GM18907 (cell line): ENCODE measurements at regions not wholly inside any gene's neighbourhood (a gene's known extent, or its start where the extent isn't known, plus 50 kb on each side); places are given as distances from the start of the nearest gene placed in this dataset.
"Not testable (repeated sequence)": the region's sequence is repeated elsewhere in the genome, so short reads cannot be mapped to it uniquely, and the experiment has no call there.

ENCODE experiments used
- ATAC-seq: cut with Tn5 transposase; IDR thresholded peaks from one replicate; pipeline ENCODE4 v1.9.1; 2021; ENCODE audit warnings: mild to moderate bottlenecking, moderate library complexity; ENCODE audit not compliant: unreplicated experiment

GRCh38 chr7:4519819-4520520, 162.1 kb upstream of the FOXK1 start:
- ATAC-seq = no peak

- no peak for ATAC-seq
Measured at GRCh38 chr7:4523219-4523618, 158.9 kb upstream of the FOXK1 start.

GRCh38 chr7:4523873-4524272, 158.2 kb upstream of the FOXK1 start:
- ATAC-seq = no peak

GRCh38 chr7:4525884-4526283, 156.2 kb upstream of the FOXK1 start:
- ATAC-seq = no peak

- ATAC-seq = no peak
Measured at GRCh38 chr7:4527988-4528636, 154.0 kb upstream of the FOXK1 start.

GRCh38 chr7:4531236-4531635, 150.9 kb upstream of the FOXK1 start:
- ATAC-seq = no peak

GRCh38 chr7:4533339-4533738, 148.8 kb upstream of the FOXK1 start:
- ATAC-seq = not testable (repeated sequence)

GRCh38 chr7:4549681-4550080, 132.4 kb upstream of the FOXK1 start:
- no peak for ATAC-seq

- ATAC-seq = no peak
Measured at GRCh38 chr7:4550117-4550516, 132.0 kb upstream of the FOXK1 start.

- no peak for ATAC-seq
Measured at GRCh38 chr7:4552985-4553384, 129.1 kb upstream of the FOXK1 start.

GRCh38 chr7:4556868-4557793, 125.0 kb upstream of the FOXK1 start:
- no peak for ATAC-seq

GRCh38 chr7:4561795-4562194, 120.3 kb upstream of the FOXK1 start:
- ATAC-seq = no peak

GRCh38 chr7:4566714-4567113, 115.4 kb upstream of the FOXK1 start:
- ATAC-seq = no peak

- no peak for ATAC-seq
Measured at GRCh38 chr7:4574851-4575250, 107.2 kb upstream of the FOXK1 start.

GRCh38 chr7:4575254-4575653, 106.8 kb upstream of the FOXK1 start:
- ATAC-seq = no peak

- ATAC-seq = no peak
Measured at GRCh38 chr7:4602905-4603842, 78.9 kb upstream of the FOXK1 start.

- ATAC-seq = no peak
Measured at GRCh38 chr7:4603843-4604231, 78.3 kb upstream of the FOXK1 start.

- no peak for ATAC-seq
Measured at GRCh38 chr7:4604456-4604940, 77.6 kb upstream of the FOXK1 start.

- ATAC-seq = no peak
Measured at GRCh38 chr7:4606797-4607196, 75.3 kb upstream of the FOXK1 start.

GRCh38 chr7:4607311-4607729, 74.8 kb upstream of the FOXK1 start:
- ATAC-seq = no peak
